ENCODE measurements at regions not wholly inside any gene's neighbourhood (a gene's known extent, or its start where the extent isn't known, plus 50 kb on each side); places are given as distances from the start of the nearest gene placed in this dataset.

- DNase-seq (ENCODE audit: low read depth, low spot score): no peak
- ChIA-PET POLR2A (no interaction called here), CTCF (no interaction called here)
- TF ChIP-seq, protein P1, sequence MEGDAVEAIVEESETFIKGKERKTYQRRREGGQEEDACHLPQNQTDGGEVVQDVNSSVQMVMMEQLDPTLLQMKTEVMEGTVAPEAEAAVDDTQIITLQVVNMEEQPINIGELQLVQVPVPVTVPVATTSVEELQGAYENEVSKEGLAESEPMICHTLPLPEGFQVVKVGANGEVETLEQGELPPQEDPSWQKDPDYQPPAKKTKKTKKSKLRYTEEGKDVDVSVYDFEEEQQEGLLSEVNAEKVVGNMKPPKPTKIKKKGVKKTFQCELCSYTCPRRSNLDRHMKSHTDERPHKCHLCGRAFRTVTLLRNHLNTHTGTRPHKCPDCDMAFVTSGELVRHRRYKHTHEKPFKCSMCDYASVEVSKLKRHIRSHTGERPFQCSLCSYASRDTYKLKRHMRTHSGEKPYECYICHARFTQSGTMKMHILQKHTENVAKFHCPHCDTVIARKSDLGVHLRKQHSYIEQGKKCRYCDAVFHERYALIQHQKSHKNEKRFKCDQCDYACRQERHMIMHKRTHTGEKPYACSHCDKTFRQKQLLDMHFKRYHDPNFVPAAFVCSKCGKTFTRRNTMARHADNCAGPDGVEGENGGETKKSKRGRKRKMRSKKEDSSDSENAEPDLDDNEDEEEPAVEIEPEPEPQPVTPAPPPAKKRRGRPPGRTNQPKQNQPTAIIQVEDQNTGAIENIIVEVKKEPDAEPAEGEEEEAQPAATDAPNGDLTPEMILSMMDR (IDR thresholded peaks at IDR 0.05; ENCODE audit: low read depth, low read length): no peak
- Histone ChIP-seq H3K27ac (ENCODE audit: low read depth, low read length) (no peak overlapping the region), H3K27me3 (ENCODE audit: control insufficient read depth, insufficient read depth, low read length) (no peaks in the 10 kb centered on the region), H3K9me3 (ENCODE audit: control insufficient read depth, insufficient read depth, low read length) (peaks cover 74% of the 10 kb centered on the region), H3K4me3 (ENCODE audit: low read depth, low read length) (no peak overlapping the region)
These were observed 487.6 kb upstream of the MGMT start for GRCh38 chr10:128979405-128979804.

DNA sequence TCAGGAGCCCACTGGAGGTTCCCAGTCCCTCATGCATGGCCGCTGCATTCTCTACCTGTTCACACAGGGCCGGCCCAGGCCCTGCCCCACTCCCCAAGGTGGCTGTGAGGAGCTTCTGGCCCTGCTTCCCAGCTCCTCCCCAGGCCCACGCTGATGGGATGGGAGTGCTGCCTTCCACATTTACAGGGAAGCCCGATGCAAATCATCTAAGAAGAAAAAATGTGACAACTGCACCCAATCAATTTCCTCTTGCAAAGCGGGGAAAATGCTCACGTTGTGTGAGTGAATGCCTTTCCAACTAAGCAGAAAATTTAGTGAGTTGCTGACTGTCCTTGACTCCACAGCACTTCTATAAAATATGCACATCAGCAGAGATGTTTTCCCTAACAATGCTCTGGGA is 485.8 kb upstream of the MGMT start:
- Histone ChIP-seq H3K4me3 (ENCODE audit: low read depth, low read length) (no peak overlapping the region), H3K27ac (ENCODE audit: low read depth, low read length) (no peak overlapping the region), H3K27me3 (ENCODE audit: control insufficient read depth, insufficient read depth, low read length) (no peaks in the 10 kb centered on the region), H3K9me3 (ENCODE audit: control insufficient read depth, insufficient read depth, low read length) (peaks cover 79% of the 10 kb centered on the region)
- DNase-seq (ENCODE audit: low read depth, low spot score): no peak
- TF ChIP-seq, protein P1 (IDR thresholded peaks at IDR 0.05; ENCODE audit: low read depth, low read length): no peak
- ChIA-PET CTCF (no interaction called here), POLR2A (no interaction called here)

DNA sequence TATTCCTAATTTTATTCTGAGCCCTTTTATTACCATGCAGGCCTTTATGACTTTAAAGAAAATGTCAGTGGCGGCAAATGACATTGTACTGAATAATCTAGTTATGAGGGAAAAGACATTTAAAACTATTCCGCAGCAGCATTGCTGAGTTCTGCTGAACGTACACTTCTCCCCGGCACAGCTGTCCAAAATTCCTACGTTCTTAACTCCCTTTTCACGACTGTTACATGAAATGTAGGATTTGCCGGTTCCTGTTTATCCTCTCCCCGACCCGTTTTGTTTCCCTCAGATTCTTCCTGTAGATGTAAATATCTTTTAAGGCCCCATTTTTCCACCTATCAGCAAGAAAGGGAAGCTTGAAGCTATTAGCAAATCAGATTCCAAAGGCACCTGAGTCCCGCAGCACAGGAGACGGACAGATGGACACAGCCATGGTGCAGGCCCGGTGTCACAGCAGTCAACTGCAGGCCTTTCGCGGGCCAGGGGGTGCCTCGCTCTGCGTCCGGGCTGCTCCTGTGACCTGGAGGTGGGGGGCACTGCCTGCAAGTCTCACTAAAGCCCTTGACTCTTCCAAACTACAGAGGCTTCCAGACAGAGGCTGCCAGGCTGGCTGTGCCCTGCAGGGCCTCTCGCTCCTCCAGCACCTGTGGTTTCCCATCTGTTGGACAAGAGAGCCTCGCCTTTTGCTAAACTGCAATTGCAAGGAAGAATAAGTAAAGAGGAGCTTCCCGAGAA is 485.0 kb upstream of the MGMT start:
- TF ChIP-seq, protein P1 (IDR thresholded peaks at IDR 0.05; ENCODE audit: low read depth, low read length): no peak
- ChIA-PET CTCF (no interaction called here), POLR2A (no interaction called here)
- H3K27me3 ChIP-seq (ENCODE audit: control insufficient read depth, insufficient read depth, low read length): no peaks in the 10 kb centered on the region
- H3K27ac ChIP-seq (ENCODE audit: low read depth, low read length): no peak overlapping the region
- no peak for DNase-seq (ENCODE audit: low read depth, low spot score)
- no peak overlapping the region for H3K4me3 ChIP-seq (ENCODE audit: low read depth, low read length)
- peaks cover 81% of the 10 kb centered on the region for H3K9me3 ChIP-seq (ENCODE audit: control insufficient read depth, insufficient read depth, low read length)

DNA sequence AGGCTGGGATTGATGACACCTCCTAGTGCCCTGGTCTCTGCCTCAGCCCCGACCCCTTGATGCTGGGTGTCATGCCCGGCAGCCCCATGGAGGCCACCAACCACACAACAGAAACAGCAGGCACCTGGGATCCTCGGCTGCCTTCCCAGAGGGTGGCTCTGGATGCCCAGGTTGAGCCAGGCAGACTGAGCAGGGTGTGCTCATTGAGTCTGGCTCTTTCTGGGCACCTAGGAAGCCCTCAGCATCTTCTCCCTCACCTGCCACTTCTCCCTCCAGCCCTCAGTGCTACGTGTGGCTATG is 484.5 kb upstream of the MGMT start:
- TF ChIP-seq, protein P1 (IDR thresholded peaks at IDR 0.05; ENCODE audit: low read depth, low read length): no peak
- ChIA-PET CTCF (no interaction called here), POLR2A (no interaction called here)
- no peaks in the 10 kb centered on the region for H3K27me3 ChIP-seq (ENCODE audit: control insufficient read depth, insufficient read depth, low read length)
- H3K9me3 ChIP-seq (ENCODE audit: control insufficient read depth, insufficient read depth, low read length): peaks cover 80% of the 10 kb centered on the region
- no peak overlapping the region for H3K27ac ChIP-seq (ENCODE audit: low read depth, low read length)
- no peak overlapping the region for H3K4me3 ChIP-seq (ENCODE audit: low read depth, low read length)
- no peak for DNase-seq (ENCODE audit: low read depth, low spot score)

DNA sequence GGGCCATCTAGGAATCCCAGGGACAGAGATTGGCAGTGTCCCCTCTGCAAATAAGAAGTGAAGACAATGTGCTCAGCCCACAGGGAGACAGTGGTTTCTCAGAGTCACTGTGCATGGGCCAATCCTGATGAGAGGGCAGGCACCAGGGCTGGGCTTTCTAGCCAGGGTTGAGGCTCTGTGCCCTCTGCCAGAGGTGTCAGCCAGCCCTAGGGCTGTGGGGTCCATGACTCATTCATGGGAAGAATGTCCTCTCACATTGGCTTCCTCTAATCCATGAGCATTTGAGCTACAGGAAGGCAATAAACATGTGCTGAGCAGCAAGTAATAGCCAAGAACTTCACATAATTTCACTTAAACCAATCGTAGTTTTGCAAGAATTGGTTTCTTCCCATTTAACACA is 482.0 kb upstream of the MGMT start:
- POLR2A ChIA-PET: no interaction called here
- TF ChIP-seq, protein P1 (IDR thresholded peaks at IDR 0.05; ENCODE audit: low read depth, low read length): no peak
- no peak for DNase-seq (ENCODE audit: low read depth, low spot score)
- H3K27me3 ChIP-seq (ENCODE audit: control insufficient read depth, insufficient read depth, low read length): no peaks in the 10 kb centered on the region
- CTCF ChIA-PET: no interaction called here
- no peak overlapping the region for H3K27ac ChIP-seq (ENCODE audit: low read depth, low read length)
- H3K9me3 ChIP-seq (ENCODE audit: control insufficient read depth, insufficient read depth, low read length): peaks cover 62% of the 10 kb centered on the region
- H3K4me3 ChIP-seq (ENCODE audit: low read depth, low read length): no peak overlapping the region
